Astrocyte of the cerebellum (primary cell): ENCODE measurements at regions not wholly inside any gene's neighbourhood (a gene's known extent, or its start where the extent isn't known, plus 50 kb on each side); places are given as distances from the start of the nearest gene placed in this dataset.

ENCODE experiments used
- DNase-seq: peaks from one replicate; pipeline ENCODE4 v3.0.0-alpha.2; 2011; ENCODE audit warnings: low read depth
- H3K4me3 ChIP-seq: 2 replicates; pipeline ENCODE4 v1.5.1; 2011; ENCODE audit warnings: mild to moderate bottlenecking, low read depth, low read length, moderate library complexity
- in situ Hi-C: cut with HindIII; loops from 2 replicates; pipeline ENCODE4 v1.10.0; 2017; ENCODE audit warnings: low sequenced_read_pairs
- TF ChIP-seq, protein P1 (sequence below): IDR thresholded peaks from 2 replicates; pipeline ENCODE4 v1.5.1; 2012; ENCODE audit warnings: low read length, low read depth, moderate library complexity, mild to moderate bottlenecking; ENCODE audit errors: missing control alignments

DNA sequence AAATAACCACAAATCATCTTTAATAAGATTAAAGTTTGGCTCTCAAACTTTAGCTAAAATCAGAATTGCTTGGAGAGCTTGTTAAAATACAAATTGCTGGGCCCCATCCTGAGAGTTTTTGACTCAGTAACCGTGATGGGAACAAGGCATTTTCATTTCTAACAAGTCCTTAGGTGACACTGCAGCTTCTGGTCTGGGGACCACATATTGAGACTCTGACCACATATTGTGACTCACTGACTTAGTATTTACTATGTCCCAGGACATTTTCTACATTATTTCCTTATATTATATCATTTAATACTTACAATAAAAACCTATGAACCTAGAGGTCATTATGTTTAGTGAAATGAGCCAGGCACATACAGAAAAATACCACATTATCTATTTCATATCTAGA, 164.5 kb downstream of the ZMAT3 start:
- no peak overlapping the region for H3K4me3 ChIP-seq
- in situ Hi-C loops = no loop called here
- TF ChIP-seq, protein P1, sequence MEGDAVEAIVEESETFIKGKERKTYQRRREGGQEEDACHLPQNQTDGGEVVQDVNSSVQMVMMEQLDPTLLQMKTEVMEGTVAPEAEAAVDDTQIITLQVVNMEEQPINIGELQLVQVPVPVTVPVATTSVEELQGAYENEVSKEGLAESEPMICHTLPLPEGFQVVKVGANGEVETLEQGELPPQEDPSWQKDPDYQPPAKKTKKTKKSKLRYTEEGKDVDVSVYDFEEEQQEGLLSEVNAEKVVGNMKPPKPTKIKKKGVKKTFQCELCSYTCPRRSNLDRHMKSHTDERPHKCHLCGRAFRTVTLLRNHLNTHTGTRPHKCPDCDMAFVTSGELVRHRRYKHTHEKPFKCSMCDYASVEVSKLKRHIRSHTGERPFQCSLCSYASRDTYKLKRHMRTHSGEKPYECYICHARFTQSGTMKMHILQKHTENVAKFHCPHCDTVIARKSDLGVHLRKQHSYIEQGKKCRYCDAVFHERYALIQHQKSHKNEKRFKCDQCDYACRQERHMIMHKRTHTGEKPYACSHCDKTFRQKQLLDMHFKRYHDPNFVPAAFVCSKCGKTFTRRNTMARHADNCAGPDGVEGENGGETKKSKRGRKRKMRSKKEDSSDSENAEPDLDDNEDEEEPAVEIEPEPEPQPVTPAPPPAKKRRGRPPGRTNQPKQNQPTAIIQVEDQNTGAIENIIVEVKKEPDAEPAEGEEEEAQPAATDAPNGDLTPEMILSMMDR = no peak
- DNase-seq = no peak

DNA sequence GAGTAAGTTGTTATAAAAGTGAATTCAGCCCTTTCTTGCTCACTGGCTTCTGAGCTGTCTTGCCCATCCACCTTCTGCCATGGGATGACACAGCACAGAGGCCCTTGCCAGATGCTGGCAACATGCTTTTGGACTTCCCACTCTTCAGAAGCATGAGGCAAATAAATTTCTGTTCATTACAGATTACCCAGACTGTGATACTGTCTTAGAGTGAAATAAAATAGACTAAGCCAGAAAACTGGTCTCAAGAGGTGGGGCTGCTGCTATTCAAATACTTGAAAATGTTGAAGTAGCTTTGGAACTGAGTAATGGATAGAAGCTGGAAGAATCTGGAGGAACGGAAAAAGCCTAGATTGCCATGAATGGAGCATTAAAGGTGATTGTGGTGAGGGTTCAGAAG, 170.4 kb downstream of the ZMAT3 start:
- in situ Hi-C loops = no loop called here

DNA sequence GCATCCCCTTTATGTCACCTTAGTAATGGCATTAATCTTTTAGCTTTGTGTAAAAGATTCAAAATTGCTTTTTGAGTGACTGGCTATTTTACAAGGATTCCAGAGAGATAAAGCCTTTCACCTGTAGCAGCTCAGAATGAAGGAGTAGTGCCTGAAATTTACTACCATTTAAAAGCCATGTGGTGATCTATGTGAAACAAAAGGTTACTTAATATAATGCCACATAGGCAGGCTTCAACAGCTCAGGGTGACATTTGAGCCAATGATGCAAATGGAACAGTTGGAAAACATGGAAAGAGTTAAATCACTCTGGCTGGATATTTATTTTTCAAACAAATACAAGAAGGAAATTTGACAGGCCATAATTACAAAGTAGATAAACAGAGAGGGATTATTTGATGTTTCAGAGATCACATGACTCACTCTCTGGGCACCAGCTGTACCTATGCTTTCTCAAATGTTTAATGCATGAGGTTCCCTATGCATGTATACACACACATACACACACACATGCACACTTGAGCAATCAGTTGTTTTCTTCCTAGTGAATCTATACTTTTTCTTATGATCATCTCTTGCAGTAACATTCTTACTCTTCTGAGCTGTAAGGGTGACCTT, 171.5 kb downstream of the ZMAT3 start:
- no peak for DNase-seq
- no peak overlapping the region for H3K4me3 ChIP-seq
- in situ Hi-C loops = no loop called here
- TF ChIP-seq, protein P1 = no peak

More for the DNA sequence above, 170.4 kb downstream of the ZMAT3 start:
- no peak for DNase-seq
- TF ChIP-seq, protein P1 = no peak
- H3K4me3 ChIP-seq = no peak overlapping the region

DNA sequence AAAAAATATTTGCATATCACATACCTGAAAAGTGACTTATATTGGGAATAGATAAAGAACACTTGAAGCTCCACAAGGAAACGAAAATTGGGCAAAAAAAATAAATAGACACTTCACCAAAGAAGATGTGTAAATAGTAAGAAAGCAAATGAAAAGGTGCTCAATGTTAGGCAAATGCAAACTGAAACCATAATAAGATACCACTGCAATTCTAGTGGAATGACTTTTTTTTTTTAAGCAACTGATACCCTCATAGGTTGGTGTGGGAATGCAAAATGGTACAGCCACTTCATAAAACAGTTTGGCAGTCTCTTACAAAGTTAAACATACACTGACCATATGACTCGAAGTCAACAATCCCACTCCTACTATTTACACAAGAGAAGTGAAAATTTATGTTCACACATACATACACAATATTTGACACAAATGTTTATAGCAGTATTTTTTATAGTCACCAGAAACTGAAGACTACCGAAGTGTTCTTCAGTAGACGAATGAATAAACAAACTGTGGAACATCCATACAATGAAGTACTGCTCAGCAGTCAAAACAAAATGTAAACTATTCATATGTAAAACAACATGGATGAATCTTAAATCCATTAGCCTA, 176.3 kb downstream of the ZMAT3 start:
- no peak overlapping the region for H3K4me3 ChIP-seq
- TF ChIP-seq, protein P1 = no peak
- no peak for DNase-seq
- in situ Hi-C loops = no loop called here
